ENCODE measurements at regions not wholly inside any gene's neighbourhood (a gene's known extent, or its start where the extent isn't known, plus 50 kb on each side); places are given as distances from the start of the nearest gene placed in this dataset.

DNA sequence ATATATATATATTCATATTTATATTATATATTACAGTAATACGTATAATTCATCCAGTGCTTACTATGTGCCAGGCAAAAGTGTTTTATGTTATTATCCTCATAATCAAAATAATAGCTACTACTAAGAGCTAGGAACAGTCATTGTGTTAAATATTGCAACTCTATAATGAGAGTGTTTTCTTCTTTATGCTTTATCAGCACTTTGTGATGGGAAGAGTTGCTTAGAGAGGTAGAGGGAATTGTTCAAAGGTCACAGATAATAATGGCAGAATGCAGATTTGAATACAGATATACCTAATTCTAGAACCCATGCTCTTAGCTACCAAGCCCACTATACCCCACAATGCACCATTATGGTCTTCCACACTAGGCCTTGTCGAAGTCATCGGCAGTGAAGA is 318.8 kb upstream of the PPARGC1A start:
- TF ChIP-seq POLR2A (IDR thresholded peaks at IDR 0.05; ENCODE audit: low read depth, low read length) (no peak), POLR2AphosphoS5 (IDR thresholded peaks at IDR 0.05; ENCODE audit: insufficient read depth, low read depth, low read length) (no peak), EZH2 (IDR thresholded peaks at IDR 0.05; ENCODE audit: borderline replicate concordance, low read depth, low read length, severe bottlenecking) (no peak), GATA2 (IDR thresholded peaks at IDR 0.05; ENCODE audit: insufficient read depth, insufficient read length, low read depth, low read length) (no peak), FOS (IDR thresholded peaks at IDR 0.05; ENCODE audit: borderline replicate concordance, insufficient read depth, low read length) (no peak), JUN (IDR thresholded peaks at IDR 0.05; ENCODE audit: borderline replicate concordance, insufficient read depth, insufficient read length, low read depth) (no peak), MYC (IDR thresholded peaks at IDR 0.05; ENCODE audit: low read depth, low read length) (no peak)
- TF ChIP-seq, protein P1, sequence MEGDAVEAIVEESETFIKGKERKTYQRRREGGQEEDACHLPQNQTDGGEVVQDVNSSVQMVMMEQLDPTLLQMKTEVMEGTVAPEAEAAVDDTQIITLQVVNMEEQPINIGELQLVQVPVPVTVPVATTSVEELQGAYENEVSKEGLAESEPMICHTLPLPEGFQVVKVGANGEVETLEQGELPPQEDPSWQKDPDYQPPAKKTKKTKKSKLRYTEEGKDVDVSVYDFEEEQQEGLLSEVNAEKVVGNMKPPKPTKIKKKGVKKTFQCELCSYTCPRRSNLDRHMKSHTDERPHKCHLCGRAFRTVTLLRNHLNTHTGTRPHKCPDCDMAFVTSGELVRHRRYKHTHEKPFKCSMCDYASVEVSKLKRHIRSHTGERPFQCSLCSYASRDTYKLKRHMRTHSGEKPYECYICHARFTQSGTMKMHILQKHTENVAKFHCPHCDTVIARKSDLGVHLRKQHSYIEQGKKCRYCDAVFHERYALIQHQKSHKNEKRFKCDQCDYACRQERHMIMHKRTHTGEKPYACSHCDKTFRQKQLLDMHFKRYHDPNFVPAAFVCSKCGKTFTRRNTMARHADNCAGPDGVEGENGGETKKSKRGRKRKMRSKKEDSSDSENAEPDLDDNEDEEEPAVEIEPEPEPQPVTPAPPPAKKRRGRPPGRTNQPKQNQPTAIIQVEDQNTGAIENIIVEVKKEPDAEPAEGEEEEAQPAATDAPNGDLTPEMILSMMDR (IDR thresholded peaks at IDR 0.05; ENCODE audit: extremely low read depth in 1 of 2, insufficient read depth in 1 of 2, low read depth in 1 of 2, low read length in 2 of 2): no peak
- TF ChIP-seq, protein P2, sequence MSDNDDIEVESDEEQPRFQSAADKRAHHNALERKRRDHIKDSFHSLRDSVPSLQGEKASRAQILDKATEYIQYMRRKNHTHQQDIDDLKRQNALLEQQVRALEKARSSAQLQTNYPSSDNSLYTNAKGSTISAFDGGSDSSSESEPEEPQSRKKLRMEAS (IDR thresholded peaks at IDR 0.05; ENCODE audit: insufficient read depth, insufficient read length): no peak

Data from endothelial cell of umbilical vein (primary cell).